ENCODE measurements at regions not wholly inside any gene's neighbourhood (a gene's known extent, or its start where the extent isn't known, plus 50 kb on each side); places are given as distances from the start of the nearest gene placed in this dataset.
"Not testable (repeated sequence)": the region's sequence is repeated elsewhere in the genome, so short reads cannot be mapped to it uniquely, and the experiment has no call there.

- no peak for DNase-seq
Observed at GRCh38 chr17:31700973-31701372, 158.1 kb downstream of the COPRS start.

GRCh38 chr17:31699886-31700285 is 159.2 kb downstream of the COPRS start:
- no peak for DNase-seq

- no peak for DNase-seq
Observed at GRCh38 chr17:31699281-31699680, 159.8 kb downstream of the COPRS start.

DNA sequence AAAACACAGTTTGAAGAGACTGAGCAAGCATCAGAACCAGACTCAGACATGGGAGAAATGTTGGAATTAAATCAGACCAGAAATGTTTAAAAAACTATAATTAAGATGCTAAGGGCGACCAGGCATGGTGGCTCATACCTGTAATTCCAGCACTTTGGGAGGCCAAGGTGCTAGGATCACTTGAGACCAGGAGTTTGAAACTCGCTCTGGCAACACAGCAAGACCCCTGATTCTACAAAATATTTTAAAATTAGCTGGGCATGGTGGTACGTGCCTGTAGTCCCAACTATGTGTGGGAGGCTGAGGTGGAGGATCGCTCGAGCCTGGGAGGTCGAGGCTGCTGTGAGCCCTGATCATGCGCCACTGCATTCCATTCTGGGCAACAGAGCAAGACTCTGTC is 160.3 kb downstream of the COPRS start:
- no peak for DNase-seq

DNA sequence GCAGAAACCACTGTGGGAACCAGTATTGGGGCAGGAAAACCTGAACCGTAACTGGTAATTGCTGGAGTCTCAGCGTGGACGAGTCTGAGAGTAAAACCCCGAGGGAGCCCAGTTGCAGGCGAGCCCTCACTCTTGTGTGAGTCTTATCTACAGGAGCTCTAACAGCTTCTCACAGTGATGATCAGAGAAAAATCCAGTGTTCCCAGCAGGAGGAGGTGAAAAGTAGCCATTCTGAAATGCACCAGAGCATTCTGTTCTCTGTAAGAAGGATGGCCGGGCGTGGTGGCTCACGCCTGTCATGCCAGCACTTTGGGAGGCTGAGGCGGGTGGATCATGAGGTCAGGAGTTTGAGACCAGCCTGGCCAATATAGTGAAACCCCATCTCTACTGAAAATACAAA is 161.2 kb downstream of the COPRS start:
- DNase-seq, result no peak

DNA sequence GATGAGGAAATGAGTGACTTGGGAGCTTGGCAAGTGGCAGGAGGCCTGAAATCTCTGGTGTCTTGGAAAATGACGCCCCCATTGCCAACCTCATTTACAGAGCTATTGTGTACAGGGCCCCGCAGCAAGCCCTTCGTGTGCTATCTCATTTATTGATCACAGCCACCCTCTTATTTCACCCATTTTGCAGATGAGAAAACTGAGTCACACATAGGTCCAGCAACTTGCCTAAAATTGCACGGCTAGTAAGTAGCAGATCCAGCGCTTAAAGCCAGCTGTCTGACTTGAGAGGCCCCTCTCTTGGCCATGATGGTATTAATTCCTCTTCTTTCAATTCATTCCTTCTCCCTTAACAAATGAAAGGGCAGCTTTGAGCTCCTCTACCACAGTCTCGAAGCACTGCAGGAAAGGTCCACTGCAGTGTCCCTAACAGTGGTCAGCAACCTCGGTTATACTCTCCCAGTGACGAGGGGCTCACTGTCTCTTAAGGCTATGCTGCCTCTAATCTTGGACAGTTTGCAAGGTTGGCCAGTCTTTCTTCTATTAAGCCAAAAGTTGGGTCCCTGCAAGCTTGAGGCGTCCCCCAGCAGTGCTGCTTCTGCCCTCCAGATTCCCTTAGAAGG is 162.2 kb downstream of the COPRS start:
- DNase-seq, result no peak

DNA sequence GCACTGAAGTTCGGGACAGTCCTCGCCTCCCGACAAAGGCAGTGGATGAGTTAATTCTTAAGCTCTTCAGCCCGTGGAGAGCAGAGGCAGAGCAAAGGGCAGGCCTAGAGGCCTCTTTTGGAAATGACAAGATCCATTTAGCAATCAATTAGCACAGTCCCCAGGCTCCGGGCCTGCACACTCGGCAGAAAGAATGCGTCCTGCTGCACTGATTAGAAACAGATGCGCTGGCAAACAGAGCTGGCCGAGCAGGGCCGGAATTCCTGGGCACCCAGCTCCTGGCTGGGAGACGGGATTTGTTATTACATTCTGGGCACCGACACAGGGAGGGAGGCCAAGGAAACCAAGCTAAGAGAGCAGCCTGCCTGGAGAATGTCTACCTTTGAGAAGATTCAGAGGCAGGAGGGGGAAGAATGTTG is 162.9 kb downstream of the COPRS start:
- no peak for DNase-seq

GRCh38 chr17:31695456-31696090 is 163.5 kb downstream of the COPRS start:
- no peak for DNase-seq

GRCh38 chr17:31693433-31694220 is 165.4 kb downstream of the COPRS start:
- no peak for DNase-seq

DNA sequence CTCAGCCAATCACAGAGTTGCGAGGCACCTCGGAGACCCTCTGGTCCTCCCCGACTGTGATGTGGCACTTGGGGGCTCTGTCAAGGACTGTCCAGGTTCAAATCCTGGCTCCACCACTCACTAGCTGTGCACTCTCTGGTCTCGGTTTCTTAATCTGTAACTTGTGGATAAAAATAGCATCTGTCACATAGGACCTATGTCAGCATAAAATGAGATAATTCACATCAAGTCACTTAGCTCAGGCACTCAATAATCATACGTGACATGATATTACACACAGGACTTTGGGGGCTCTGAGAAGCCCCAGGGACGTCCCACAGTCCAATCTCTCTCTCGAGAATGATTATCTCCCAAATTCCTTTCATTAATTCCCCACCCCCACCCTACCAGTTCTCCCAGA is 166.4 kb downstream of the COPRS start:
- DNase-seq, result no peak

DNA sequence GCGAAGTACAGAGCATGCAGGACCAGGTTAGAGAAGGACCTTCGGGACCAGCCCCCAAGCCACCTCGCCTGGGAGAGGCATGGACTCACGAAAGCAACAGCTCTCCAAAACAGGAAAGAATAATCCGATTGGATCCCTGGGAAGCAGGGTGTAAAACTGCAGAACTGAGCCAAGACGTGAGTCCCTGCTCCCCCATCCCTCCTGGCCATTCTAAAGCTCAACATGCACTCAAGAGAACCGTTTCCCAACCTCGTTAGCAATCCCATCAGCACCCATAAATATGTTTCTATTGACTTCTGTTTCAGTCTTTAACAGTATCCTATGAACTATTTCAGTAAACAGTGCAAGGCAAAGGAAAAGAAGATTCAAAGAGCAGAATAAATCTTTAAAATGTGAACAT is 167.0 kb downstream of the COPRS start:
- no peak for DNase-seq

DNA sequence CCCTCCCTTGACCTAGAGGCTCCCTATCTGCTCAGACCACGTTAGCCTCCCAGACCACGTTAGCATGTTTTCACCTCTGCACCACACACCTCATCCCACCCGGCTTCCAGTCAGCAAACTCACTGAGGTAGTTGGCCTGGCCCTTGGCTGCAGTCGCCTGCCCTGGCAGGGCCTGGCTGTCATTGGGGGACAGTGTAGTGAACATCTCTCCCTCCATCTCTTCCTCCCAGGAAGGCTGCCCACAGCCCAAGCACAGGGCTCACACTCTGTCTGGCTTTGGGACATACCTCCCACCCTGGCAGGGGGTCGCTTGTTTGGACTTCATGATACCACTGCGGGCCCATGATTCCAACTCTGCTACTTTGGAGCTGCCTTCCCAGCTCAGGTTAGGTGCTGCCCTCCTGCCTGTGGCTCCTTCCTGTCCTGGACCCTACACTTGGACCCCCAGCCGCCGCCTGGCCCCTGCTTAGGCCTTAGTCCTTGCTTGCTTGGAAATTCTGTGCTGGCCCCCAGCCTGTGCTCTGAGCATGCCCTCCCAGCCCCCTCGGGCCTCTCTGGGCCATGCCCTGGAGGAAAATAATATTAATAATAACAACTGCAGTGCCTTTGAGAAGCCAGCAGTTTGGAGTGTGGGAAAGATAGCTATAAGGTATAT is 167.7 kb downstream of the COPRS start:
- no peak for DNase-seq

DNA sequence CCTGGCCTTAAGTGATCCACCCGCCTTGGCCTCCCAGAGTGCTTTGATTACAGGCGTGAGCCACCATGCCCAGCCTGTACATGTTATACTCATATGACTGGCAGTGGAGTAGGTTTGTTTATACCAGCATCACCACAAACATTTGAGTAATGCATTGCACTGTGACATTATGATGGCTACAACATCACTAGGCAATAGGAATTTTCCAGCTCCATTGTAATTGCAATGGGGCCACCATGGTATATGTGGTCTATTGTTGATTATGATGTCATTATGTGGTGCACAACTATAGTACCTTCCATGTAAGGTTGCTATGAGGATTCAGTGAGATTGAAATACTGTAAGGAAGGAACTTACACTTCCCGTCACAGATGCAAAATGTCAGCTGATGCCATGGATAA is 168.9 kb downstream of the COPRS start:
- no peak for DNase-seq

GRCh38 chr17:31688701-31689100 is 170.3 kb downstream of the COPRS start:
- no peak for DNase-seq

GRCh38 chr17:31687505-31688126 is 171.4 kb downstream of the COPRS start:
- no peak for DNase-seq

- DNase-seq, result no peak
Observed at GRCh38 chr17:31686495-31686894, 172.5 kb downstream of the COPRS start.

DNA sequence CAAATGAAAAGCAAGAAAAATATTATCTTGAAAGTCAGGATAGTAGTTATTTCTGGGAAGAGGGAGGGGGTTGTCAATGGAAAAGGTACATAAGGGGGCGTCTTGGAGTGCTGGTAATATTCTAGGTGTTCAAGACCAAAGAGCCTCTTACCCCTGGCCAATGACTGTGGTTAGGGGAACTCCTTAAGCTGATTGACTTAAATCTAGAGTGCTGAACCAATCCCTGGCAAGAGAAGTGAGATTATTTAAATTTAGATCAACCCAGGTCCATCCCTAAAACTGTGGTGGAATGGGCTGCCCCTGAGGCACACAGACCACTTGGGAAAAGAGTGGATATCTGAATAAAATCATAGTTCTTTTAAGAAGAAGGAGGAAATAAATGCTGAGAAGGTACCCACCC is 174.1 kb downstream of the COPRS start:
- DNase-seq, result no peak

GRCh38 chr17:31680126-31680525 is 178.9 kb downstream of the COPRS start:
- DNase-seq, result no peak

GRCh38 chr17:31679667-31680066 is 179.4 kb downstream of the COPRS start:
- no peak for DNase-seq

- no peak for DNase-seq
Observed at GRCh38 chr17:31678431-31678830, 180.6 kb downstream of the COPRS start.

DNA sequence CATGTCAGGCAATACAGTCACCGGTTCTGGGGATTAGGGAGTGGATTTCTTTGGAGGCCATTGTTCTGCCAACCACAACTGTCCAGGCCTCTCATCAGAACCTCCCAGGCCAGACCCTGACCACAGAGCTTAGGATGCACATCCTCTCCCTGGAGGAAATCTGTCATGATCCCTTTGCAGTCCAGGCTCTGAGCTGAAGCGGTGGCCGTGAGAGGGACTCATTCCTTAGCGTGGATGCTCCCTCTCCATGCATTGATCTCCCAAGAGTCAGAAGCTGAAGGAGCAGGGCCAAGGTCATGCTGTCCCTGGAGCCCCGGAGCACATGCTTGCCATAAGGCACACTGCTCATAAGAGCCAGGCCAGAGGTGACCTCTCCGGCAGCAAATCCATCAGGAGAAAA is 181.4 kb downstream of the COPRS start:
- no peak for DNase-seq

DNA sequence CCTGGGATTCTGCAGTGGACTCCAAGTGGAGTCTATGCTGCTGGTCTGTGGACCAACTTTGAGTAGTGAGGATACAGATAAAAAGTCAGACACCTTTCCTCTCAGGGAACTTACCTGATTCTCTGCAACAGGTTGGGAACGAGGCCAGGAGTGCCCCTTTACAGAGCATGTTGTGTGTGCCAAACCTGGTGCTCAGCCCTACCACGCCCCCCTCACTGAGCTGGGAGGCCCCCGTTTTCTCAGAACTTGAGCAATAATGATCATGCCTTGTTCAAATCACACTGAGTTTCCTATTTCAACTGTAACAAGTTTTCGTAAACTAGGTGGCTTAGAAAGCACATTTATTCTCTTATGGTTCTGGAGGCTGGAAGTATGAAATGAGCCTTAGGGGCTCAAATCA is 182.0 kb downstream of the COPRS start:
- no peak for DNase-seq

DNA sequence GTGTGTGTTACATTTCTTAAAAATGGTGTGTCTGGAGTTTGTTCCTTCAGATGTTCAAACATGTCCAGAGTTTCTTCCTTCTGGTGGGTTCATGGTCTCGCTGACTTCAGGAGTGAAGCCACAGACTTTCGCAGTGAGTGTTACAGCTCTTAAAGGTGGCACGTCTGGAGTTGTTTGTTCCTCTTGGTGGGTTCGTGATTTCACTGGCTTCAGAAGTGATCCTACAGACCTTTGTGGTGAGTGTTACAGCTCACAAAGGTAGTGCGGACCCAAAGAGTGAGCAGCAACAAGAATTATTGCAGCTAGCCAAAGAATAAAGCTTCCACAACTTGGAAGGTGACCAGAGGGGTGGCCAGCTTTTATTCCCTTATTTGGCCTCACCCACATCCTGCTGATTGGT is 183.7 kb downstream of the COPRS start:
- not testable (repeated sequence) for DNase-seq

Data from NCI-H748 treated with DMSO at 0.1 percent for 48 hours (cell line).